Lung (tissue), 11 donors: ENCODE measurements at regions not wholly inside any gene's neighbourhood (a gene's known extent, or its start where the extent isn't known, plus 50 kb on each side); places are given as distances from the start of the nearest gene placed in this dataset.
"Not testable (repeated sequence)": the region's sequence is repeated elsewhere in the genome, so short reads cannot be mapped to it uniquely, and the experiment has no call there.

ENCODE experiments used
- ATAC-seq: fragments of 200-7000 bp; cut with Tn5 transposase; one replicate; pipeline ENCODE4 v1.9.1; 2020; ENCODE audit warnings: moderate number of reproducible peaks; ENCODE audit not compliant: insufficient read depth, low FRiP score
- DNase-seq, 3 donors: peaks; one replicate each; pipeline ENCODE4 v3.0.0-alpha.2; 2013 to 2017
- H3K27ac ChIP-seq, 2 donors: one replicate each; pipeline ENCODE4 v1.5.1; 2013; ENCODE audit warnings: mild to moderate bottlenecking in 2 of 2, moderate library complexity in 2 of 2, control low read depth in 1 of 2, inconsistent platforms in 1 of 2, low read depth in 1 of 2, low read length in 1 of 2
- H3K27me3 ChIP-seq, 3 donors: one replicate each; pipeline ENCODE4 v1.5.1; 2013; ENCODE audit warnings: low read length in 2 of 3; ENCODE audit not compliant: control insufficient read depth in 3 of 3, insufficient read depth in 3 of 3
- H3K36me3 ChIP-seq, 4 donors: one replicate each; pipeline ENCODE4 v1.5.1; 2013; ENCODE audit warnings: low read length in 4 of 4, mild to moderate bottlenecking in 1 of 4, moderate library complexity in 1 of 4; ENCODE audit not compliant: control insufficient read depth in 4 of 4, insufficient read depth in 4 of 4
- H3K4me1 ChIP-seq, 5 donors: one replicate each; pipeline ENCODE4 v1.5.1; 2013; ENCODE audit warnings: low read length in 5 of 5, mild to moderate bottlenecking in 2 of 5, moderate library complexity in 1 of 5; ENCODE audit not compliant: control insufficient read depth in 5 of 5, insufficient read depth in 5 of 5
- H3K4me3 ChIP-seq: one replicate; pipeline ENCODE4 v1.5.1; 2013; ENCODE audit warnings: mild to moderate bottlenecking, control low read depth, moderate library complexity
- H3K9ac ChIP-seq, 2 donors: one replicate each; pipeline ENCODE4 v1.5.1; 2013; ENCODE audit warnings: low read length in 2 of 2, control low read depth in 1 of 2; ENCODE audit not compliant: insufficient read depth in 1 of 2
- H3K9me3 ChIP-seq, 4 donors: one replicate each; pipeline ENCODE4 v1.5.1; 2013; ENCODE audit warnings: low read length in 3 of 4, mild to moderate bottlenecking in 1 of 4, moderate library complexity in 1 of 4; ENCODE audit not compliant: control insufficient read depth in 4 of 4, insufficient read depth in 3 of 4
- WGBS, 2 donors: extraction: QIAGEN DNeasy Blood & Tissue Kit; methylation state at CpG; one replicate each; pipeline ENCODE4 v1.1.7; 2013; 5-methylcytosine and 5-hydroxymethylcytosine counted together
- TF ChIP-seq, protein P1 (sequence below): IDR thresholded peaks from 2 replicates; pipeline ENCODE4 v1.5.1; 2012; ENCODE audit warnings: mild to moderate bottlenecking; ENCODE audit errors: control extremely low read depth, extremely low read depth
- donor health status: control.
- donor health status: control.
- donor health status: Bipolar disorder and iron deficiency.
- donor health status: healthy.
- donor health status: DM: yes; HTN: yes; CAD: no.

- Histone ChIP-seq H3K9me3 (no peaks in the 10 kb centered on the region), H3K4me3 (no peak overlapping the region), H3K36me3 (no peaks in the 10 kb centered on the region), H3K27me3 (no peaks in the 10 kb centered on the region), H3K27ac (no peak overlapping the region), H3K4me1 (peaks cover 0 to 4% (median 0%) of the 10 kb centered on the region in 5 donors), H3K9ac (no peak overlapping the region)
- no peak for ATAC-seq
- DNase-seq, result no peak
- WGBS, 2 donors, result 64 to 70% methylated on average over 1 of the region's 1 CpG
- TF ChIP-seq, protein P1, sequence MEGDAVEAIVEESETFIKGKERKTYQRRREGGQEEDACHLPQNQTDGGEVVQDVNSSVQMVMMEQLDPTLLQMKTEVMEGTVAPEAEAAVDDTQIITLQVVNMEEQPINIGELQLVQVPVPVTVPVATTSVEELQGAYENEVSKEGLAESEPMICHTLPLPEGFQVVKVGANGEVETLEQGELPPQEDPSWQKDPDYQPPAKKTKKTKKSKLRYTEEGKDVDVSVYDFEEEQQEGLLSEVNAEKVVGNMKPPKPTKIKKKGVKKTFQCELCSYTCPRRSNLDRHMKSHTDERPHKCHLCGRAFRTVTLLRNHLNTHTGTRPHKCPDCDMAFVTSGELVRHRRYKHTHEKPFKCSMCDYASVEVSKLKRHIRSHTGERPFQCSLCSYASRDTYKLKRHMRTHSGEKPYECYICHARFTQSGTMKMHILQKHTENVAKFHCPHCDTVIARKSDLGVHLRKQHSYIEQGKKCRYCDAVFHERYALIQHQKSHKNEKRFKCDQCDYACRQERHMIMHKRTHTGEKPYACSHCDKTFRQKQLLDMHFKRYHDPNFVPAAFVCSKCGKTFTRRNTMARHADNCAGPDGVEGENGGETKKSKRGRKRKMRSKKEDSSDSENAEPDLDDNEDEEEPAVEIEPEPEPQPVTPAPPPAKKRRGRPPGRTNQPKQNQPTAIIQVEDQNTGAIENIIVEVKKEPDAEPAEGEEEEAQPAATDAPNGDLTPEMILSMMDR, result no peak
These were observed 99.0 kb upstream of the RBMS3 start for GRCh38 chr3:29181872-29182271.

- H3K4me1 ChIP-seq, DNase-seq, H3K36me3 ChIP-seq, H3K27me3 ChIP-seq, H3K9ac ChIP-seq, H3K4me3 ChIP-seq, H3K27ac ChIP-seq, H3K9me3 ChIP-seq, ATAC-seq: not testable (repeated sequence)
- WGBS, 2 donors, result 76 to 91% methylated on average over 3 of the region's 3 CpGs
These were observed 98.0 kb upstream of the RBMS3 start for GRCh38 chr3:29182828-29183227.

DNA sequence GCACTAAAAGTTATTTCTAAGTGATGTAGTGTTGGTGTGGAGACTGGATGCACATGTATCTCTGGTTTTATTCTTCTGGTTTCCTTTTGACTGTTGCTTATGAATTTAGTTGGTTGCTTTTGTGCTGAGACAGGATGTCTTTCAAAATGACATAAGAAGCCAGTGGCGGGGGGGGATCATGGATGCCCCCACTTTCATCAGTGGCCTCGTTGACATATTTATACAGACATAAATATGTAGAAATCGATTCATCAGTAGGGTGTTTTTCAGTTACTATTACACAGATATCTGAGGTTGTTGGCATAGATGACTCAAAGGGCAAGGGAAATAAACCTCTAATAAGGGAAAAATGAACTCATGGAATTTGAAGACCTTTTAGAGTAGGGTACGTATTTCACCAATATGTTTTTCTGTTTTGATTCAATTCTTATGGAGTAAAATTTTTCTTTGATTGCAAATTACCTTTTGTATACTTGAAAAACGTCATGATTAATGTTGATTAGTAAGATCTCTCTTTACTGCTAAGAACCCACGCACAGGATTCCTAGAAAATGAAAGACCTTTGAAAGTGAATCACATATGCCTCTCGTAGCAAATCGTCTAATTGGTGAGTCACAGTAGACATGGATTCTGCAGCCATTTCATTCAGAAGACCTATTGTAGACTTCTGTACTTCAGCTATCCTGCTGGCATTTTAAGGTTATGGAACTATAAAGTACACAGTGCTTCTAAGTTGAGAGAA lies 97.4 kb upstream of the RBMS3 start:
- Histone ChIP-seq H3K27ac (no peak overlapping the region), H3K4me3 (no peak overlapping the region)
- no peak for DNase-seq

DNA sequence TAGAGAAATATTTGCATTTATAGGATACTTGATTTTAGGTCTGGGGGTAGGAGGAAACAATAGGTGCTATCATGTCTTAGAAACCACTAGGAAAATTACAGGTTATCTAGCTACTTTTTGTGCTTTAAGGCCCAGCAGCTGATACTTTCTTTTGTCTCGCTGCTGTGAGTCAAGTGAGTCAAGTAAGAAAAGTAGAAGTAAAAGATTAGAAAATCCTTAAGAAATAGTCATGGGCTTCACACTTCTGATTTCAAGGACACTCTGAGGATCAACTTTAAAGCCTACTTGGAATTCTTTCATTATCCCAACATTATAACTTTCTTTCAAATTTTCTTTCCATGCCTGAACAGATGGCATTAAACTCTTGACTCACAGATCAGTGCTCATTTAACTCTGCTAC lies 95.2 kb upstream of the RBMS3 start:
- H3K27me3 ChIP-seq, result no peaks in the 10 kb centered on the region
- peaks cover 0 to 4% (median 0%) of the 10 kb centered on the region in 5 donors for H3K4me1 ChIP-seq
- H3K36me3 ChIP-seq, result no peaks in the 10 kb centered on the region
- WGBS, 2 donors, result 80 to 93% methylated on average over 1 of the region's 1 CpG
- DNase-seq (no peak), ATAC-seq (no peak)
- TF ChIP-seq, protein P1, result no peak
- H3K27ac ChIP-seq, result no peak overlapping the region
- H3K9me3 ChIP-seq, result no peaks in the 10 kb centered on the region
- no peak overlapping the region for H3K9ac ChIP-seq
- H3K4me3 ChIP-seq, result no peak overlapping the region

More for the DNA sequence above, 97.4 kb upstream of the RBMS3 start:
- 87 to 88% methylated on average over 8 of the region's 8 CpGs for WGBS, 2 donors
- Histone ChIP-seq H3K9ac (no peak overlapping the region), H3K4me1 (peaks cover 0 to 4% (median 0%) of the 10 kb centered on the region in 5 donors), H3K27me3 (no peaks in the 10 kb centered on the region), H3K36me3 (no peaks in the 10 kb centered on the region), H3K9me3 (no peaks in the 10 kb centered on the region)
- no peak for ATAC-seq
- TF ChIP-seq, protein P1, result no peak
